ENCODE measurements at regions not wholly inside any gene's neighbourhood (a gene's known extent, or its start where the extent isn't known, plus 50 kb on each side); places are given as distances from the start of the nearest gene placed in this dataset.

- DNase-seq (ENCODE audit: low read depth): no peak
- H3K27ac ChIP-seq (ENCODE audit: low read depth, low read length): no peak overlapping the region
- Mint-ChIP-seq H3K9me3 (ENCODE audit: unreplicated experiment) (peaks cover 7% of the 10 kb centered on the region), H3K4me3 (ENCODE audit: unreplicated experiment) (no peak overlapping the region), H3K27ac (ENCODE audit: unreplicated experiment) (no peak overlapping the region), H3K4me1 (ENCODE audit: low read depth, unreplicated experiment) (peaks cover 2% of the 10 kb centered on the region), H3K27me3 (ENCODE audit: low read depth, unreplicated experiment) (peaks cover 31% of the 10 kb centered on the region), H3K36me3 (ENCODE audit: low read depth, unreplicated experiment) (no peaks in the 10 kb centered on the region)
- no peaks in the 10 kb centered on the region for H3K36me3 ChIP-seq (ENCODE audit: insufficient read depth, low read length)
- H3K4me2 ChIP-seq (ENCODE audit: low read length): no peak overlapping the region
- TF ChIP-seq EZH2 (IDR thresholded peaks at IDR 0.05; ENCODE audit: insufficient read depth, low read length) (no peak), CTCF (IDR thresholded peaks at IDR 0.05; ENCODE audit: insufficient read depth, low read depth, low read length) (no peak)
- no peak for FAIRE-seq
- H3K79me2 ChIP-seq (ENCODE audit: insufficient read depth, low read length): no peaks in the 10 kb centered on the region
- H2AFZ ChIP-seq (ENCODE audit: low read depth, low read length): no peak overlapping the region
- H3K4me1 ChIP-seq (ENCODE audit: insufficient read depth, low read length): no peaks in the 10 kb centered on the region
- H4K20me1 ChIP-seq (ENCODE audit: insufficient read depth, low read length): no peaks in the 10 kb centered on the region
- H3K27me3 ChIP-seq (ENCODE audit: insufficient read depth, low read length): peaks cover 15% of the 10 kb centered on the region
- no peak overlapping the region for H3K4me3 ChIP-seq (ENCODE audit: insufficient read depth, low read depth, low read length)
- no peak overlapping the region for H3K9ac ChIP-seq (ENCODE audit: low read length)
- peaks cover 2% of the 10 kb centered on the region for H3K9me3 ChIP-seq (ENCODE audit: insufficient read depth, low read depth, low read length)
These were observed 78.4 kb upstream of the ZBTB40 start for GRCh38 chr1:22373252-22373651.

GRCh38 chr1:22374001-22374400, 77.7 kb upstream of the ZBTB40 start:
- no peak overlapping the region for H2AFZ ChIP-seq (ENCODE audit: low read depth, low read length)
- H4K20me1 ChIP-seq (ENCODE audit: insufficient read depth, low read length): no peaks in the 10 kb centered on the region
- Mint-ChIP-seq H3K27me3 (ENCODE audit: low read depth, unreplicated experiment) (peaks cover 27% of the 10 kb centered on the region), H3K4me1 (ENCODE audit: low read depth, unreplicated experiment) (peaks cover 2% of the 10 kb centered on the region), H3K27ac (ENCODE audit: unreplicated experiment) (no peak overlapping the region), H3K36me3 (ENCODE audit: low read depth, unreplicated experiment) (no peaks in the 10 kb centered on the region), H3K9me3 (ENCODE audit: unreplicated experiment) (peaks cover 7% of the 10 kb centered on the region), H3K4me3 (ENCODE audit: unreplicated experiment) (no peak overlapping the region)
- peaks cover 16% of the 10 kb centered on the region for H3K27me3 ChIP-seq (ENCODE audit: insufficient read depth, low read length)
- no peak for DNase-seq (ENCODE audit: low read depth)
- H3K9me3 ChIP-seq (ENCODE audit: insufficient read depth, low read depth, low read length): peaks cover 2% of the 10 kb centered on the region
- no peak overlapping the region for H3K4me2 ChIP-seq (ENCODE audit: low read length)
- no peak overlapping the region for H3K4me3 ChIP-seq (ENCODE audit: insufficient read depth, low read depth, low read length)
- no peak for FAIRE-seq
- no peaks in the 10 kb centered on the region for H3K36me3 ChIP-seq (ENCODE audit: insufficient read depth, low read length)
- H3K79me2 ChIP-seq (ENCODE audit: insufficient read depth, low read length): no peaks in the 10 kb centered on the region
- H3K9ac ChIP-seq (ENCODE audit: low read length): no peak overlapping the region
- TF ChIP-seq EZH2 (IDR thresholded peaks at IDR 0.05; ENCODE audit: insufficient read depth, low read length) (no peak), CTCF (IDR thresholded peaks at IDR 0.05; ENCODE audit: insufficient read depth, low read depth, low read length) (no peak)
- no peaks in the 10 kb centered on the region for H3K4me1 ChIP-seq (ENCODE audit: insufficient read depth, low read length)
- H3K27ac ChIP-seq (ENCODE audit: low read depth, low read length): no peak overlapping the region

- H3K4me3 ChIP-seq (ENCODE audit: insufficient read depth, low read depth, low read length): no peak overlapping the region
- H3K4me2 ChIP-seq (ENCODE audit: low read length): no peak overlapping the region
- no peaks in the 10 kb centered on the region for H3K79me2 ChIP-seq (ENCODE audit: insufficient read depth, low read length)
- peaks cover 1% of the 10 kb centered on the region for H3K4me1 Mint-ChIP-seq (ENCODE audit: low read depth, unreplicated experiment)
- no peaks in the 10 kb centered on the region for H4K20me1 ChIP-seq (ENCODE audit: insufficient read depth, low read length)
- H3K27ac ChIP-seq (ENCODE audit: low read depth, low read length): no peak overlapping the region
- no peak overlapping the region for H3K27ac Mint-ChIP-seq (ENCODE audit: unreplicated experiment)
- H3K27me3 ChIP-seq (ENCODE audit: insufficient read depth, low read length): peaks cover 9% of the 10 kb centered on the region
- no peaks in the 10 kb centered on the region for H3K36me3 Mint-ChIP-seq (ENCODE audit: low read depth, unreplicated experiment)
- H3K36me3 ChIP-seq (ENCODE audit: insufficient read depth, low read length): no peaks in the 10 kb centered on the region
- FAIRE-seq (no peak), DNase-seq (ENCODE audit: low read depth) (no peak)
- peaks cover 2% of the 10 kb centered on the region for H3K9me3 Mint-ChIP-seq (ENCODE audit: unreplicated experiment)
- no peak overlapping the region for H3K4me3 Mint-ChIP-seq (ENCODE audit: unreplicated experiment)
- H2AFZ ChIP-seq (ENCODE audit: low read depth, low read length): no peak overlapping the region
- peaks cover 2% of the 10 kb centered on the region for H3K9me3 ChIP-seq (ENCODE audit: insufficient read depth, low read depth, low read length)
- no peak for TF ChIP-seq EZH2 (IDR thresholded peaks at IDR 0.05; ENCODE audit: insufficient read depth, low read length)
- no peak for TF ChIP-seq CTCF (IDR thresholded peaks at IDR 0.05; ENCODE audit: insufficient read depth, low read depth, low read length)
- H3K9ac ChIP-seq (ENCODE audit: low read length): no peak overlapping the region
- peaks cover 4% of the 10 kb centered on the region for H3K4me1 ChIP-seq (ENCODE audit: insufficient read depth, low read length)
- peaks cover 19% of the 10 kb centered on the region for H3K27me3 Mint-ChIP-seq (ENCODE audit: low read depth, unreplicated experiment)
These were observed 76.0 kb upstream of the ZBTB40 start for GRCh38 chr1:22375601-22376000.
